ENCODE measurements at regions not wholly inside any gene's neighbourhood (a gene's known extent, or its start where the extent isn't known, plus 50 kb on each side); places are given as distances from the start of the nearest gene placed in this dataset.

- no peak for TF ChIP-seq CHD7 (IDR thresholded peaks at IDR 0.05; ENCODE audit: insufficient replicate concordance, low read length)
- no peak for TF ChIP-seq TEAD4 (IDR thresholded peaks at IDR 0.05; ENCODE audit: low read depth, low read length)
- no peak for TF ChIP-seq KDM1A (IDR thresholded peaks at IDR 0.05; ENCODE audit: borderline replicate concordance, low read length)
- TF ChIP-seq JUND (IDR thresholded peaks at IDR 0.05; ENCODE audit: low read length), result no peak
- TF ChIP-seq RBBP5 (IDR thresholded peaks at IDR 0.05; ENCODE audit: borderline replicate concordance, low read depth, low read length), result no peak
- no peak for TF ChIP-seq SP2 (IDR thresholded peaks at IDR 0.05; ENCODE audit: low read length)
- no peak for TF ChIP-seq RNF2 (IDR thresholded peaks at IDR 0.05; ENCODE audit: borderline replicate concordance, low read depth, low read length, missing control alignments, poor library complexity, severe bottlenecking)
- no peak for TF ChIP-seq CHD1 (IDR thresholded peaks at IDR 0.05; ENCODE audit: low read depth, low read length)
- TF ChIP-seq RFX5 (IDR thresholded peaks at IDR 0.05; ENCODE audit: borderline replicate concordance, low read depth, low read length), result no peak
- no peak for TF ChIP-seq KDM4A (IDR thresholded peaks at IDR 0.05; ENCODE audit: low read depth, low read length, severe bottlenecking)
- TF ChIP-seq BACH1 (IDR thresholded peaks at IDR 0.05; ENCODE audit: low read length), result no peak
- no peak for TF ChIP-seq EGR1 (IDR thresholded peaks at IDR 0.05; ENCODE audit: borderline replicate concordance, low read depth, low read length)
- no peak for TF ChIP-seq POLR2AphosphoS5 (IDR thresholded peaks at IDR 0.05; ENCODE audit: low read depth, low read length)
Measured at GRCh38 chr10:46096446-46096845, 50.4 kb upstream of the MSMB start (continued).
